Right ventricle myocardium inferior (tissue), 1 donor: ENCODE measurements at regions not wholly inside any gene's neighbourhood (a gene's known extent, or its start where the extent isn't known, plus 50 kb on each side); places are given as distances from the start of the nearest gene placed in this dataset.
"Not testable (repeated sequence)": the region's sequence is repeated elsewhere in the genome, so short reads cannot be mapped to it uniquely, and the experiment has no call there.

Experiments
- ATAC-seq: fragments of 200-7000 bp; cut with Tn5 transposase; one replicate; pipeline ENCODE4 v1.9.1; 2020; ENCODE audit warnings: mild to moderate bottlenecking, moderate library complexity
- DNase-seq: peaks from one replicate; pipeline ENCODE4 v3.0.0; 2021; ENCODE audit errors: missing footprints
- intact Hi-C: fragments of 100-400 bp; cut with DNase I; formaldehyde crosslinking; loops from one replicate; pipeline ENCODE4 v1.11.0; 2022
- donor health status: DM: no; HTN: yes; CAD: no; lungs with severe emphysema.

DNA sequence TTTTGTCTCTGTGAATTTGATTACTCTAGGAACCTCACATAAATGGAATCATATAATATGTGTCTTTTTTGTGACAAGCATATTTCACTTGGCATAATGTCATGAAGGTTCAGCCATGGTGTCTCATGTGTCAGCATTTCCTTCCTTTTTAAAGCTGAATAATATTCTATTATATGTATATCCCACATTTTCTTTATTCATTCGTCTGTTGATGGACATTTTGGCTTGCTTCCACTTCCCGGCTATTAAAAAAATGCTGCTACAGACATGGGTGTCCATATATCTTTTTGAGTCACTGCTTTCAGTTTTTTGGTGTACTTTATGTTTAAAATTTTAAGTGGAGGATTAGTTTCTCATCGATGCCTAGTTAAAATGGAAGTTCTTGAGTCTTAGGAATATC is 59.8 kb upstream of the C5orf63 start:
- intact Hi-C loops = no loop called here
- DNase-seq = no peak
- ATAC-seq = no peak

DNA sequence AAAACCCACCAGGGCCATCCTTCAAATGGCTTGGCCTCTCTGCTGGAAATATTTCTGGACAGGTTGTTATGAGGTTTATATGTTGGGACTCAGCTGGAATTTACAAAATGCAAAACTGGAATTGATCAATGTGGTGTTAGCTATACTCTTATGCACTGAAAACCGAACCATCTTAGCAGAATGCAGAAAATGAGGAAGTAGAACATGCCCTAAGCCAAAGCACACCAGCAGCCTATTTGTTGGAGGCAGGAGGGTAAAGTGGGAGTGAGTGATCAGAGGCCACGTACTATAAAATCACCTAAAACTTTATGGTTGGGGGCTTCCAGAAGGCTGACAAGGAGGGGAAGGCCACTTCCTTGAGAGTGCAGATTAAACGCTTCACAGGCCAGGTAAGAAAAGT is 63.6 kb upstream of the C5orf63 start:
- DNase-seq (no peak), ATAC-seq (no peak)
- intact Hi-C loops = no loop called here

DNA sequence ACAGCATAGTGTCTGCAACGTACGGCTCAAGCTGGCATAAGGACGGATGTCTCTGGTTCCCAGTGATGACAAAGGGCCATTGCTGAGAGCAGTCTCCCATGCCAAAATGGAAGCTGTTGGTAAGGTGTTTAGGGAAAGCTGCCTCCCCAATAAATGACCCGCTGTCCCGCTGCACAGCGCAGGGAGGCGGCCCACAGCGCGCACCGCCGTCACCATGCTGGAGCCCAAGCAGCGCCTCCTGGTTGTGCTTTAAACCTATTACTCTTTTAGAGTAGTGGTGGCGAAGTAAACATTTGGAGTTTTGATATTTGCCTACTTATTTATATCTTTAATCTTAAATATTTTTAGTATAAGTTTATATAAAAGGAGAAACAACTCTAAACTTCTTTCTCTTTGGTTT is 70.4 kb upstream of the C5orf63 start:
- intact Hi-C loops = no loop called here
- DNase-seq = no peak
- ATAC-seq = no peak

GRCh38 chr5:127153031-127153430 is 79.7 kb upstream of the C5orf63 start:
- intact Hi-C loops = no loop called here
- DNase-seq = no peak
- ATAC-seq = no peak

GRCh38 chr5:127153521-127153920 is 80.2 kb upstream of the C5orf63 start:
- intact Hi-C loops = no loop called here
- ATAC-seq = no peak
- DNase-seq = no peak

- intact Hi-C loops = no loop called here
- no peak for ATAC-seq
- DNase-seq = no peak
Measured at GRCh38 chr5:127163750-127164149, 90.4 kb upstream of the C5orf63 start.

- ATAC-seq = no peak
- intact Hi-C loops = no loop called here
- no peak for DNase-seq
Measured at GRCh38 chr5:127170918-127171600, 97.8 kb upstream of the C5orf63 start.

DNA sequence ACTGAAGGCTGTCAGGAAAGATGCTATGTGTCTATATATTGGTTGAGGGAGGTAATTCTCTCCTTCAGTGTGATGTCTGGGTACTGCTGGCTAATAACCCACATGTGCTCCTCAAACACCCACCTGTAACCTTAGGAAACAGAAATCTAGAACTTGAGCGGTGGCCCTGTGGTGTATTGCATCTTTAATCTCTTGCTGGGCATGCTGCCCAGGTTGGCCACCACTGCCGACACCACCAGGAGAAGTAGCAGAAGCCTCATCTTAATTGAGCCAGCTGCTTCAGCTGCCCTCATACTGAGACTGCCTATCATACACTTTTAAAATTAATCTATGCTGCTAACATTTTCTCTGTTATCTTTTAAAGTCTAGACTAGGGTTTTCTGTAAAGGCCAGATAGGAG is 103.5 kb upstream of the C5orf63 start:
- ATAC-seq = no peak
- DNase-seq = no peak
- intact Hi-C loops = no loop called here

DNA sequence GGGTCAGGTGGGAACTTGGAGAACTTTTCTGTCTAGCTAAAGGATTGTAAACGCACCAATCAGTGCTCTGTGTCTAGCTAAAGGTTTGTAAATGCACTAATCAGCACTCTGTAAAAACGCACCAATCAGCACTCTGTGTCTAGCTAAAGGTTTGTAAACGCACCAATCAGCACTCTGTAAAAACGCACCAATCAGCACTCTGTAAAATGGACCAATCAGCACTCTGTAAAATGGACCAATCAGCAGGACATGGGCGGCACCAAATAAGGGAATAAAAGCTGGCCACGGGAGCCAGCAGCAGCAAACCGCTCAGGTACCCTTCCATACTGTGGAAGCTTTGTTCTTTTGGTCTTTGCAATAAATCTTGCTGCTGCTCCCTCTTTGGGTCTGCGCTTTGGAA is 108.0 kb upstream of the MEGF10 start:
- ATAC-seq, DNase-seq, intact Hi-C loops: not testable (repeated sequence)

DNA sequence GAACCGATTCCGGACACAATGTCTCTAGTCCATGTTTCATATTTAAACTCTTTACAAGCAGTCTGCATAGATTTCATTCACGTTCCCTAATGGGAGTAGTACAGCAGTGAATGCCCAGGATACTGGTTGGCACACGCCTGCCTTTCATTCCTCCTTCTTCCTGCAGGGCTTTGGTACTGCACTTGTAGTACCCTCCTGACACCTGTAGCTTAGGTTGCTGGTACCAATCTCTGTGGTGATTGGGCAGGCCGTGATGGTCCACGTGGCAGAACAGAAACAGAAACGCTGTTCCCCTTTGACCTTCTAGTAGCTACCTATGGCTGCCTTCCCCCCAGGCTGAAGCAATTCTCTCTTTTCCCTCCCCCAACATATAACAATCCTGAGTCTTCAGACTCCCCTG is 107.3 kb upstream of the MEGF10 start:
- intact Hi-C loops = no loop called here
- ATAC-seq (no peak), DNase-seq (no peak)

- intact Hi-C loops = no loop called here
- DNase-seq (no peak), ATAC-seq (no peak)
Measured at GRCh38 chr5:127184851-127185250, 105.7 kb upstream of the MEGF10 start.

DNA sequence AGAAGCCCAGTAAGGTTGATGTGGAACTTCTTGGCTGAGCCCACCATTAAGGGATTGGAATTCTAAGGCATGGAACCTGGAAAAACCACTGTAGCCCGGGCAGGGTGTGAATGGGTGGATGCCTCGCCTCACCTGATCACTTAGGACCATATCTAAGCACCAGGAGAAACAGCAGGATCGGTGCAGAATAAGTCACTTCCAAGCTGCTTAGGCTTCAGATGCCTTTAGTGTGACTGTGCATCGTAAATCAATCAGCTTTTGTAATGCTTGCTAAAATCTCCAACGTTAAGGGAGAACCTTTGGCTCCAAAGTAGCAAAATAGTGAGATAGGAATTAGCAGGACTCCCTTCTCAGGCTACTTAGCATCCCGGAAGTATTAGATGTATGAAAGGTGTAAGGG is 103.9 kb upstream of the MEGF10 start:
- no peak for ATAC-seq
- intact Hi-C loops = no loop called here
- DNase-seq = no peak

- no peak for ATAC-seq
- DNase-seq = no peak
- intact Hi-C loops = no loop called here
Measured at GRCh38 chr5:127187706-127188105, 102.9 kb upstream of the MEGF10 start.

GRCh38 chr5:127192150-127192549 is 98.4 kb upstream of the MEGF10 start:
- DNase-seq (no peak), ATAC-seq (no peak)
- intact Hi-C loops = no loop called here

GRCh38 chr5:127192836-127193338 is 97.7 kb upstream of the MEGF10 start:
- intact Hi-C loops = no loop called here
- ATAC-seq (no peak), DNase-seq (no peak)

- intact Hi-C loops = no loop called here
- ATAC-seq (no peak), DNase-seq (no peak)
Measured at GRCh38 chr5:127196042-127196441, 94.6 kb upstream of the MEGF10 start.

DNA sequence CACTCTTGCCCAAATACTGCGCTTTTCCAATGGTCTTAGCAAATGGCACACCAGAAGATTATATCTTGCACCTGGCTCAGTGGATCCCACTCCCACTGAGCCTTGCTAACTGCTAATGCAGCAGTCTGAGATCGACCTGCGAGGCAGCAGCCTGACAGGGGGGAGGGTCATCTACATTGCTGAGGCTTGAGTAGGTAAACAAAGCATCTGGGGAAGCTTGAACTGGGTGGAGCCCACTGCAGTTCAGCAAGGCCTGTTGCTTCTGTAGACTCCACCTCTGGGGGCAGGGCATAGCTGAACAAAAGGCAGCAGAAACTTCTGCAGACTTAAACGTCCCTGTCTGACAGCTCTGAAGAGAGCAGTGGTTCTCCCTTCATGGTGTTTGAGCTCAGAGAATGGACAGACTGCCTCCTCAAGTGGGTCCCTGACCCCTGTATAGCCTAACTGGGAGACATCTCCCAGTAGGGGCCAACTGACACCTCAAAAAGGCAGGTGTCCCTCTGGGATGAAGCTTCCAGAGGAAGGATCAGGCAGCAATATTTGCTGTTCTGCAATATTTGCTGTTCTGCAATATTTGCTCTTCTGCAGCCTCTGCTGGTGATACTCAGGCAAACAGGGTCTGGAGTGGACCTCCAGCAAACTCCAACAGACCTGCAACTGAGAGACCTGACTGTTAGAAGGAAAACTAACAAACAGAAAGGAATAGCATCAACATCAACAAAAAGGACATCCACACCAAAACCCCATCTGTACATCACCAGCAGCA is 93.0 kb upstream of the MEGF10 start:
- intact Hi-C loops, DNase-seq, ATAC-seq: not testable (repeated sequence)

GRCh38 chr5:127202738-127203137 is 87.9 kb upstream of the MEGF10 start:
- DNase-seq, ATAC-seq, intact Hi-C loops: not testable (repeated sequence)

DNA sequence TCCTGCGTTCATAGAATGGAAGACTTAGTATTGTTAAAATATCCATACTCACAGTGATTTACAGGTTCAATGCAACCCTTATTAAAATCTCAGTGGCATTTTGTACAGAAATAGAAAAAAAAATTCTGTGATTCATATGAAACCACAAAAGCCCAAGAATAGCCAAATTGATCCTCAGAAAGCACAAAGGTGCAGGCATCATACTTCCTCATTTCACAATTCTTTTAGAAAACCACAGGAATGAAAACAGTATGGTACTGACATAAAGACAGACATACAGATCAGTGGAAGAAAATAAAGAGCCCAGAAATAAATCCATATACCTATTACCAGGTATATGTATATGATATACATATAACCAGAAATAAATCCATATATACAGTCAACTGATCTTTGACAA is 86.8 kb upstream of the MEGF10 start:
- ATAC-seq = no peak
- intact Hi-C loops = no loop called here
- no peak for DNase-seq

- no peak for ATAC-seq
- intact Hi-C loops = no loop called here
- DNase-seq = no peak
Measured at GRCh38 chr5:127205147-127205546, 85.4 kb upstream of the MEGF10 start.
